Tibial nerve (tissue), 4 donors: ENCODE measurements at regions not wholly inside any gene's neighbourhood (a gene's known extent, or its start where the extent isn't known, plus 50 kb on each side); places are given as distances from the start of the nearest gene placed in this dataset.
"Not testable (repeated sequence)": the region's sequence is repeated elsewhere in the genome, so short reads cannot be mapped to it uniquely, and the experiment has no call there.

ENCODE experiments used
- DNase-seq, 2 donors: peaks; one replicate each; pipeline ENCODE4 v3.0.0-alpha.2; 2019; ENCODE audit warnings: low spot score in 2 of 2
- H3K27ac ChIP-seq, 4 donors: fragments of 200-600 bp; sonication (generic) in 3 of 4; one replicate each; pipeline ENCODE4 v1.5.1; 2017 to 2019; ENCODE audit warnings: mild to moderate bottlenecking in 1 of 4
- H3K27me3 ChIP-seq, 2 donors: fragments of 200-600 bp; sonication (generic) in 1 of 2; one replicate each; pipeline versions ENCODE4 v1.5.1 to v1.6.0; 2017 to 2019
- H3K36me3 ChIP-seq, 3 donors: fragments of 200-600 bp; sonication (generic); one replicate each; pipeline ENCODE4 v1.5.1; 2018 to 2019
- H3K4me1 ChIP-seq, 4 donors: fragments of 200-600 bp; sonication (generic) in 3 of 4; one replicate each; pipeline ENCODE4 v1.5.1; 2017 to 2019
- H3K4me3 ChIP-seq, 4 donors: fragments of 200-600 bp; sonication (generic) in 3 of 4; one replicate each; pipeline ENCODE4 v1.5.1; 2017 to 2019; ENCODE audit warnings: mild to moderate bottlenecking in 1 of 4, moderate library complexity in 1 of 4
- H3K9me3 ChIP-seq, 4 donors: fragments of 200-600 bp; sonication (generic) in 3 of 4; one replicate each; pipeline ENCODE4 v1.5.1; 2017 to 2019
- EP300 ChIP-seq, 2 donors: sonication (generic); formaldehyde crosslinking; IDR thresholded peaks; one replicate each; pipeline ENCODE4 v1.6.1; 2017; ENCODE audit warnings: antibody characterized with exemption in 2 of 2, mild to moderate bottlenecking in 1 of 2
- POLR2A ChIP-seq, 2 donors: fragments of 450-650 bp; IDR thresholded peaks; one replicate each; pipeline ENCODE4 v1.6.1; 2017; ENCODE audit warnings: antibody characterized with exemption in 2 of 2, mild to moderate bottlenecking in 2 of 2, moderate library complexity in 2 of 2
- WGBS, 2 donors: methylation state at CpG; one replicate each; pipeline ENCODE4 v1.1.5; 2018; 5-methylcytosine and 5-hydroxymethylcytosine counted together
- TF ChIP-seq, protein P1 (sequence below), 5 experiments: fragments of 200-600 bp in 3 of 5; fragments of 450-650 bp in 2 of 5; sonication (generic) in 3 of 5; IDR thresholded peaks; one replicate each; pipeline ENCODE4 v1.5.1; 2016 to 2019; ENCODE audit warnings: antibody characterized with exemption in 5 of 5, mild to moderate bottlenecking in 3 of 5, moderate library complexity in 2 of 5

DNA sequence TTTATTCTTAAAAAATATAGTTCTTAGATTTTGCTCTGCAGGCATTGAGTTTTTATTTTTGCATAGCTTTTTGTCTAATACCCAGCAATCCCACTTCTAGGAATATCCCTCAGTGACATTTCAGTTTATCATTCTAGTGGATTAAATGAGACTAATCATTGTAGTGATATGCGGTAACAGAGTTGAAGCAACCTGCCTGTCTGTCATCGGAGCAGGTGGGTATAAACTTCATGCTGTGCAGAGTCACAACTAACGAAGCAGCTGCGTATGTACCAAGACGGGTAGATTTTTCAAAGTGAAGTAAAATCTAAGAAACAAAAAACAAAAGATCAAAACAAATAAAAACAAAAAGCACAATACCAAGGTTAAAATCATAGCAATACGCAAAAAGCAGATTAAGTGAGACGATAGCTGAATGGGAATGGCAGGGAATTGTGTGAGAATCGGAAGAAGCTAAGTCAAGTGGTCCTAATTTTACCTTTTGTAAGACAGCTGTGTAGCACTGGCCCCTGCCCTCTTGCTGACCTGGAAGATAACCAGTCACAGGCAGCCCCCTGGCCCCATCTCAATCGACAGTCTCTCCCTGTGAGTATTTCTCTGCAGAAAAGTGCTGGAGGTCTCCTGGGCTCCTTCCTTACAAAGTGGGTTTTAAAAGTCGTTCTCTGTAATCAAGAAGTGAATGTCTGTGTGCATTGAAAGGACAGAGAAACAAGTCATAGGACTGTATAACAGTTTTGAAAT is 169.2 kb downstream of the OR2B2 start:
- H3K27me3 ChIP-seq = peaks cover 0 to 64% of the 10 kb centered on the region in 2 donors

GRCh38 chr6:27739902-27740301 is 172.3 kb downstream of the OR2B2 start:
- DNase-seq, H3K4me1 ChIP-seq, H3K27ac ChIP-seq, H3K9me3 ChIP-seq, H3K36me3 ChIP-seq, H3K4me3 ChIP-seq: not testable (repeated sequence)
- peaks cover 0 to 46% of the 10 kb centered on the region in 2 donors for H3K27me3 ChIP-seq
- 89 to 90% methylated on average over 8 of the region's 8 CpGs for WGBS, 2 donors

More for the DNA sequence above, 169.2 kb downstream of the OR2B2 start:
- TF ChIP-seq EP300 (IDR thresholded peaks at IDR 0.05) (no peak), POLR2A (IDR thresholded peaks at IDR 0.05) (no peak)
- TF ChIP-seq, protein P1, sequence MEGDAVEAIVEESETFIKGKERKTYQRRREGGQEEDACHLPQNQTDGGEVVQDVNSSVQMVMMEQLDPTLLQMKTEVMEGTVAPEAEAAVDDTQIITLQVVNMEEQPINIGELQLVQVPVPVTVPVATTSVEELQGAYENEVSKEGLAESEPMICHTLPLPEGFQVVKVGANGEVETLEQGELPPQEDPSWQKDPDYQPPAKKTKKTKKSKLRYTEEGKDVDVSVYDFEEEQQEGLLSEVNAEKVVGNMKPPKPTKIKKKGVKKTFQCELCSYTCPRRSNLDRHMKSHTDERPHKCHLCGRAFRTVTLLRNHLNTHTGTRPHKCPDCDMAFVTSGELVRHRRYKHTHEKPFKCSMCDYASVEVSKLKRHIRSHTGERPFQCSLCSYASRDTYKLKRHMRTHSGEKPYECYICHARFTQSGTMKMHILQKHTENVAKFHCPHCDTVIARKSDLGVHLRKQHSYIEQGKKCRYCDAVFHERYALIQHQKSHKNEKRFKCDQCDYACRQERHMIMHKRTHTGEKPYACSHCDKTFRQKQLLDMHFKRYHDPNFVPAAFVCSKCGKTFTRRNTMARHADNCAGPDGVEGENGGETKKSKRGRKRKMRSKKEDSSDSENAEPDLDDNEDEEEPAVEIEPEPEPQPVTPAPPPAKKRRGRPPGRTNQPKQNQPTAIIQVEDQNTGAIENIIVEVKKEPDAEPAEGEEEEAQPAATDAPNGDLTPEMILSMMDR (IDR thresholded peaks at IDR 0.05) = no peak
- no peaks in the 10 kb centered on the region for H3K9me3 ChIP-seq
- H3K4me3 ChIP-seq = no peak overlapping the region
- no peaks in the 10 kb centered on the region for H3K36me3 ChIP-seq
- no peak for DNase-seq
- H3K4me1 ChIP-seq = no peaks in the 10 kb centered on the region
- 43 to 47% methylated on average over 10 of the region's 10 CpGs for WGBS, 2 donors
- no peak overlapping the region for H3K27ac ChIP-seq

- no peak for DNase-seq
- Histone ChIP-seq H3K36me3 (no peaks in the 10 kb centered on the region), H3K9me3 (no peaks in the 10 kb centered on the region), H3K4me1 (no peaks in the 10 kb centered on the region), H3K27ac (no peak overlapping the region), H3K27me3 (peaks cover 0 to 17% of the 10 kb centered on the region in 2 donors), H3K4me3 (no peak overlapping the region)
- TF ChIP-seq, protein P1 (IDR thresholded peaks at IDR 0.05) = no peak
- TF ChIP-seq POLR2A (IDR thresholded peaks at IDR 0.05) (no peak), EP300 (IDR thresholded peaks at IDR 0.05) (no peak)
- WGBS, 2 donors = 87 to 94% methylated on average over 4 of the region's 4 CpGs
These were observed 175.5 kb downstream of the OR2B2 start for GRCh38 chr6:27736686-27737085.

DNA sequence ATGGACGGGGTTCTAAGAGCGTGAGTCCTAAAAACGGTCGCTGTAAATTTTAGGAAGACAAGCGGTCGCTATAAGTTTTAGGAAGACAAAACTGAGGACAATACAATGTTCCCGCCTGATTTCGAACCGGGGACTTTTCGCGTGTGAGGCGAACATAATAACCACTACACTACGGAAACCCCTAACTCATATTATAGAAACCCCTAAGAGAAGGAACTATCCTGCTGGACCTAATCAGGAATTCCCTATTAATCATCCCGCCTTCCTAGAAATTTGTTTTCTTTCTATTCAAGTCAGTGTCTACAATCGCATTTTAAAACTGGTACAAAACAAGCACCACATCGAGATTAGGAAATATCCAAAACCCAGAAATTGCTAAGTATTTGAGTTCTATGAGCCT is 183.8 kb downstream of the OR2B2 start:
- H3K36me3 ChIP-seq = no peaks in the 10 kb centered on the region
- no peak overlapping the region for H3K27ac ChIP-seq
- no peaks in the 10 kb centered on the region for H3K27me3 ChIP-seq
- H3K4me1 ChIP-seq = no peaks in the 10 kb centered on the region
- no peak for DNase-seq
- no peaks in the 10 kb centered on the region for H3K9me3 ChIP-seq
- 83 to 85% methylated on average over 16 of the region's 16 CpGs for WGBS, 2 donors
- H3K4me3 ChIP-seq = no peak overlapping the region
- TF ChIP-seq POLR2A (IDR thresholded peaks at IDR 0.05) = no peak
- TF ChIP-seq, protein P1 (IDR thresholded peaks at IDR 0.05) = no peak
- no peak for TF ChIP-seq EP300 (IDR thresholded peaks at IDR 0.05)

DNA sequence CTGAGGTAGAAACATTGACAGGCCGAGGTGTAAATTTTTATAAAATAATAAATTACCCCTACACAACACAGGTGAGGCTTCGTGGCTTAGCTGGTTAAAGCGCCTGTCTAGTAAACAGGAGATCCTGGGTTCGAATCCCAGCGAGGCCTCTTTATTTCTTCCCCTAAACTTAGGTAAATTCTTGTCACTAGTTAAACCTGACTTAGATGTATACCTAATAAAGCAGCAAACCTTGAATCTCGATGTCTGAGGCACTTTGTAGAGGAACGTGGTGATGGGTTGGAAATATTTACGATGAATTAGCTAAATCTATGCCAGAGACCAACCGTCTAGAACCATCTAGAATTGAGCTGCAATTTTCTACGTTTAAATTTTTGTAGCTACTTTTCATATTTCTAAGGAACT is 185.6 kb downstream of the OR2B2 start:
- Histone ChIP-seq H3K27ac (no peak overlapping the region), H3K4me3 (no peak overlapping the region), H3K36me3 (no peaks in the 10 kb centered on the region), H3K9me3 (no peaks in the 10 kb centered on the region), H3K27me3 (no peaks in the 10 kb centered on the region), H3K4me1 (no peaks in the 10 kb centered on the region)
- 59 to 62% methylated on average over 10 of the region's 10 CpGs for WGBS, 2 donors
- no peak for DNase-seq
- TF ChIP-seq EP300 (IDR thresholded peaks at IDR 0.05) = no peak
- TF ChIP-seq POLR2A (IDR thresholded peaks at IDR 0.05) = no peak
- TF ChIP-seq, protein P1 (IDR thresholded peaks at IDR 0.05) = no peak
